PC-9 (cell line): ENCODE measurements at regions not wholly inside any gene's neighbourhood (a gene's known extent, or its start where the extent isn't known, plus 50 kb on each side); places are given as distances from the start of the nearest gene placed in this dataset.

Experiments used
- CTCF ChIP-seq: fragments of 200-600 bp; sonication (generic); conservative IDR thresholded peaks from 2 replicates; pipeline ENCODE4 v1.6.1; 2017; ENCODE audit warnings: mixed run types, antibody characterized with exemption, mild to moderate bottlenecking, moderate library complexity
- EZH2 ChIP-seq: fragments of 200-600 bp; sonication (generic); IDR thresholded peaks from 2 replicates; pipeline ENCODE4 v1.8.0; 2017; ENCODE audit warnings: antibody characterized with exemption, low read depth

- TF ChIP-seq CTCF (no peak), EZH2 (no peak)
These were observed 209.7 kb upstream of the NUDT12 start for GRCh38 chr5:103772248-103772647.
